GM13977 (cell line): ENCODE measurements at regions not wholly inside any gene's neighbourhood (a gene's known extent, or its start where the extent isn't known, plus 50 kb on each side); places are given as distances from the start of the nearest gene placed in this dataset.

Source experiments
- DNase-seq: peaks from one replicate; pipeline ENCODE4 v3.0.0; 2012; ENCODE audit warnings: low spot score
- CTCF ChIP-seq: IDR thresholded peaks from 2 replicates; pipeline ENCODE4 v1.5.1; 2012; ENCODE audit warnings: mild to moderate bottlenecking, control low read depth; ENCODE audit not compliant: insufficient read depth; ENCODE audit errors: extremely low read depth, missing control alignments
- in situ Hi-C: fragments of 300-500 bp; cut with MboI; formaldehyde crosslinking; loops from one replicate; pipeline ENCODE4 v1.12.0; 2022; ENCODE audit warnings: low sequenced_read_pairs, low pct_unique_long_range_greater_than_20kb, mixed read lengths, inconsistent platforms; ENCODE audit not compliant: unreplicated experiment

DNA sequence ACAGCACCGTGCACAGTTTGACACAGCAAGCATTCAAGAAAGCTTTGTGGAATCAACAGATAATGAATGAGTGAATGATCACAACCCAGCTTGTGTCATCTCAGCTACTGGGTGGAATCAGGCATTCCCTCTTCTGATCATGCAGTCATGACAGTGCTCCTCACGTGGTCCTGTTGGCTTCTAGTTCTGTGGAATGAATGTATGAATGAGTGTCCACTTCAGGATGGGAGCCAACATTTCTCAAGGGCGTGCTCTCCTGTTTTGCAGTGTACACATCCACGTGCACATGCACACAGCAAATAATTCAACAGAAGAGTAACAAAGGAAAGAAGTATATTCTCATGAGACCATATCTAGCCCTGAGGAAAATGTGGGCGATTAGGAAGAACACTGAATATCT lies 133.1 kb upstream of the NPVF start:
- in situ Hi-C loops: no loop called here
- no peak for TF ChIP-seq CTCF
- no peak for DNase-seq

DNA sequence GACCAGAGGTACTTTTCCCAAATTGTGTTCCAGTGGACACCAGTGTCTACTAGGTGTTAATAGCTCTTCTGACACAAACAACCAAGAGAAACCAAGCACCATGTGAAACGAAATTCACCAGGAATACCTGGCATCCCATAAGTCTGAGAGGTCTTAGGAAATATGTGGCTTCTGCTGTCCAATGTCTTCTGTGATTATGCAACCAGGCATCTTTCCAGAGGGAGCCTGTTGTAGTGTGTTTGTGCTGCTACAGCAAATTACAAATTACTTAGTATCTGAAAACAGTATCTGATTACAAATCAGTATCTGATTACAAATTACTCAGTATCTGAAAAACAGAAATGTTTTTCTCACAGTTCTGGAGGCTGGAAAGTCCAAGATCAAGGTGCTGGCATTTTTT lies 133.6 kb upstream of the NPVF start:
- DNase-seq: no peak
- no peak for TF ChIP-seq CTCF
- in situ Hi-C loops: no loop called here

DNA sequence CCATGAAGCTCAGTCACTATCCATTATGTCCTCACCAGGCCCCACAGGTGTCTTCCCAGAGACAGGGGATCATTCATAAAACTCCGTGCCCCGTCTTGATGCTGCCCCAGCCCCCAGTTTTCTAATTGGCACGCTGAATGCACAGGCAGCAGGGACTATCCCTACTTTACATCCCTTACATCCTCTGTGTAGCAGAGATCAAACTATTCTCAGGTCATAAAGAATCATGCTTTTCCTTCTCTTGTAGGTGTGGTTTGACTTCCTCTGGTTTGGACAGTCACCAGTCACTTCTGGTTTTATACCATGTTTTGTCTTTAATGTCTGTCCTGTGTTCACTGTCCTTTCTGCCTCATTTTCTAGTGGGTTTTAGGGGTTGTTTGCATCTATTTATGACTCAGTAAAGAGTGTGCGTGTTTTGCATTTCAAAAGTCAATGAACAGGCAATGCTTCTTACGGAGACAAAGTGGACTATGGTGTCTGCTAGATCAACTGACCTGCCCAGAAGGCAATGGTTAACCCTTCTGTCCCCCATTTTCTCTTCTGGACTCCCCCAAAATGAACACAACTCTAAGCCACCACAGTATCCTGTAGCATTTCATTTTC lies 140.4 kb upstream of the NPVF start:
- in situ Hi-C loops: no loop called here
- DNase-seq: no peak
- TF ChIP-seq CTCF: no peak

- in situ Hi-C loops: no loop called here
- TF ChIP-seq CTCF: no peak
- DNase-seq: no peak
Measured at GRCh38 chr7:25369786-25370185, 141.5 kb upstream of the NPVF start.

DNA sequence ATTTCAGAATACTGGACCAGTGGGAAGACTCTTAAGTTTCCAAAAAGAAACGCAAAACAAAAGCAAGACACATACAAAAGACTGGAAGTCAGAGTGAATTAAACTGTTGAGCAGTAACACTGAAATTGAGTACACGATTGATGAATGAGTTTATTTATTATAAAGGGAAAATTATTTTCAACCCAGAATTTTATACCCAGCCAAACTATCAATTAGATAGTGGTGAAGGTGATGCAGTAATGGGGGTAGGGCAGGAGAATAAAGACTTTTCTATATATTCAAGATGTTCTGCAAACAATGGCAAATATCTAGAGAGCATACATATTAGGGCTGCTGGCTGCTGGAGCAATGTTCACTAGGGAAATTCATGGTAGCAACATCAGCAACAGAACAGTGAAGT lies 143.7 kb upstream of the NPVF start:
- no peak for TF ChIP-seq CTCF
- in situ Hi-C loops: no loop called here
- no peak for DNase-seq

DNA sequence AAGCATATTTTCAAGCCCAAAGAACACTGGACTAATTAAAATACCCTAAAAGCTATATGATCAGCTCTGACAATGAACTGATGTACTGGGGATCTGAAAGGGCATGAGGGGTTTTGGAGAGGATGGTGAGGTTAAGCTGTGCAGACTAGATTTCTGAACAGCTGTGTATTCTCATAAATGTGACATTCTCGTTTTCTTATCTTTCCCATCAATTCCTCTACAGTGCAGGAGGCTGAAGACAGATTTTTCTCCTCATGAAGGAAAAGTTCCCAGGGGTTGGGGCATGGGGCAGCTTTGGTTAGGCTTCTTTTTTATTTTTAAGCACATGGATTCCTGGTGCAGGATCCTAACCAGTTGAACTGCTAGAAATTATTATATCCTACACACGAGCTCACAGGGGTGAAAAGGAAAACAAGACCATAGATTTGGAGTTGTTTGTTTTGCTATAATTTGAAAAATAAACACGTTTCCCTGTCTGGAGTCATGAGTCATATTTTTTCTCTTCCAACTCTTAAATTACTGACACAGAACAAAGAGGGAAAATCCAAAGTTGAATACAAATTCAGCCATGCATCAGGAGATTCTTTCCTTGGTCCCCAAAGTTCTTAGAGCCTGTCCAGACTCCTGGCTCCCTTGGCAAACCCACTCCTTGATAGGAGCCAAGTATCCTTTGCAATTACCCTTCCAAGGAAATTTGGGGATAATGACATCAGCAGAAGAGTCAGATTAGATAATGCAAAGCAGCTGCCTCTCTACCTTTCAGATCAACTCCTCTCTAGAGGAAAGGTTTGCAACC lies 147.7 kb upstream of the NPVF start:
- in situ Hi-C loops: loop anchor here (25.0 kb wide), 1 partner anchor 114 kb away; no protein-coding TSS in a partner anchor
- no peak for DNase-seq
- no peak for TF ChIP-seq CTCF
